SJSA1 (cell line): ENCODE measurements at regions not wholly inside any gene's neighbourhood (a gene's known extent, or its start where the extent isn't known, plus 50 kb on each side); places are given as distances from the start of the nearest gene placed in this dataset.
"Not testable (repeated sequence)": the region's sequence is repeated elsewhere in the genome, so short reads cannot be mapped to it uniquely, and the experiment has no call there.

Source experiments
- DNase-seq, 2 experiments: peaks; one replicate each; pipeline ENCODE4 v3.0.0-alpha.2; 2015 to 2020; ENCODE audit warnings: low spot score in 2 of 2, low read depth in 1 of 2
- H3K27ac ChIP-seq: fragments of 250-450 bp; sonication (Bioruptor Pico); 2 replicates; pipeline ENCODE4 v1.5.1; 2020; ENCODE audit warnings: mild to moderate bottlenecking, moderate library complexity
- H3K27me3 ChIP-seq: fragments of 250-450 bp; sonication (Bioruptor Pico); replicated peaks from 2 replicates; pipeline ENCODE4 v1.5.1; 2020; ENCODE audit warnings: mild to moderate bottlenecking, moderate library complexity
- H3K36me3 ChIP-seq: fragments of 250-450 bp; sonication (Bioruptor Pico); 2 replicates; pipeline ENCODE4 v1.5.1; 2020; ENCODE audit warnings: mild to moderate bottlenecking
- H3K4me1 ChIP-seq: fragments of 250-450 bp; sonication (Bioruptor Pico); replicated peaks from 2 replicates; pipeline ENCODE4 v1.6.1; 2021; ENCODE audit warnings: mild to moderate bottlenecking
- H3K4me3 ChIP-seq: fragments of 250-450 bp; sonication (Bioruptor Pico); 2 replicates; pipeline ENCODE4 v1.5.1; 2020; ENCODE audit warnings: mild to moderate bottlenecking
- H3K9me3 ChIP-seq: fragments of 250-450 bp; sonication (Bioruptor Pico); replicated peaks from 2 replicates; pipeline ENCODE4 v1.5.1; 2020; ENCODE audit warnings: mild to moderate bottlenecking

- H3K4me3 ChIP-seq, result no peak overlapping the region
- H3K36me3 ChIP-seq, result no peaks in the 10 kb centered on the region
- no peak for DNase-seq
- no peaks in the 10 kb centered on the region for H3K9me3 ChIP-seq
- no peaks in the 10 kb centered on the region for H3K27me3 ChIP-seq
- no peak overlapping the region for H3K27ac ChIP-seq
- H3K4me1 ChIP-seq, result no peaks in the 10 kb centered on the region
These were observed 615.5 kb upstream of the CHD1 start for GRCh38 chr5:99544356-99544755.

GRCh38 chr5:99543841-99544240, 615.0 kb upstream of the CHD1 start:
- DNase-seq, result no peak
- no peaks in the 10 kb centered on the region for H3K27me3 ChIP-seq

DNA sequence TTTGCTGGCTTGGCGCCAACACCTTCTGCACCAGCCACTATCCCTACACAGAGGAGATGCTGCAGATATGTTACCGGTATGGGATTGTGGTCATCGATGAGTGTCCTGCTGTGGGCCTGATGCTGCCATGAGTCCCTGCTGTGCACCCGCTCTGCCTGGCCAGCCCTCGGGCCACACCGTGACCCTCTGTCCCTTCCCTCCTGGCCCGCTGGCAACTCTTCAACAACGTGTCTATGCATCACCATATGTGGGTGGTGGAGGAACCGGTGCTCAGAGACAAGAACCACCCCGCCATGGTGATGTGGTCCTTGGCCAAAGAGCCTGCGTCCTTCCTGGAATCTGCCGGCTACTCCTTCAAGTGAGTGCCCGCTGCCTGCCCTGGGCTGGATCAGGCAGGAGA, 605.4 kb upstream of the CHD1 start:
- DNase-seq, H3K4me3 ChIP-seq, H3K27me3 ChIP-seq: not testable (repeated sequence)

More at GRCh38 chr5:99543841-99544240, 615.0 kb upstream of the CHD1 start:
- H3K9me3 ChIP-seq, result no peaks in the 10 kb centered on the region
- H3K36me3 ChIP-seq, result no peaks in the 10 kb centered on the region
- H3K27ac ChIP-seq, result no peak overlapping the region
- H3K4me1 ChIP-seq, result no peaks in the 10 kb centered on the region
- no peak overlapping the region for H3K4me3 ChIP-seq

DNA sequence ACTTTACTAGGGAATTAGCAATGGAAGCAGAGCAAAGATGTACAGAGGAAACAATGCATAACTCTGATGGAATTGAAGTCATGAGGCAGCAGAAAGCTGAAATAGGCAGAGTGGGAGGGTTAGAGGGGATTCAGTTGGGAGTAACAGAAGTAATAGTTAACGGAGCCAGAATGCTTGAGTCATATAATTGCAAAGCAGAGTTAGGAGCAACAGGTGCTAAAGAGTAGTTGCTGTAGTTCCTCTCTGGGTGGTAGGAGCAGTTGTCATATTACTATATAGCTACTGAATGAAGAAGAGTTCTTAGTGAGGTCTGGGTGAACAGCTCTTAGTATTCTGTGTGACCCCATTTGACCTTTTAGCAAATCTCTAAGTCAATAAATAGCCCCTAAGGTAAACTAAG, 592.9 kb upstream of the CHD1 start:
- H3K9me3 ChIP-seq, H3K4me3 ChIP-seq, H3K36me3 ChIP-seq, H3K4me1 ChIP-seq, H3K27me3 ChIP-seq, DNase-seq, H3K27ac ChIP-seq: not testable (repeated sequence)

More for the DNA sequence above, 605.4 kb upstream of the CHD1 start:
- not testable (repeated sequence) for H3K9me3 ChIP-seq, H3K27ac ChIP-seq, H3K4me1 ChIP-seq, H3K36me3 ChIP-seq

- H3K4me3 ChIP-seq, H3K27ac ChIP-seq, H3K4me1 ChIP-seq, H3K9me3 ChIP-seq, H3K36me3 ChIP-seq, DNase-seq, H3K27me3 ChIP-seq: not testable (repeated sequence)
These were observed 587.2 kb upstream of the CHD1 start for GRCh38 chr5:99515864-99516490.

- H3K4me1 ChIP-seq, DNase-seq, H3K27ac ChIP-seq, H3K9me3 ChIP-seq, H3K36me3 ChIP-seq, H3K4me3 ChIP-seq, H3K27me3 ChIP-seq: not testable (repeated sequence)
These were observed 581.5 kb upstream of the CHD1 start for GRCh38 chr5:99510237-99510866.

GRCh38 chr5:99509064-99509463, 580.3 kb upstream of the CHD1 start:
- not testable (repeated sequence) for H3K4me3 ChIP-seq, H3K27ac ChIP-seq, H3K27me3 ChIP-seq, H3K36me3 ChIP-seq, H3K9me3 ChIP-seq, DNase-seq, H3K4me1 ChIP-seq

DNA sequence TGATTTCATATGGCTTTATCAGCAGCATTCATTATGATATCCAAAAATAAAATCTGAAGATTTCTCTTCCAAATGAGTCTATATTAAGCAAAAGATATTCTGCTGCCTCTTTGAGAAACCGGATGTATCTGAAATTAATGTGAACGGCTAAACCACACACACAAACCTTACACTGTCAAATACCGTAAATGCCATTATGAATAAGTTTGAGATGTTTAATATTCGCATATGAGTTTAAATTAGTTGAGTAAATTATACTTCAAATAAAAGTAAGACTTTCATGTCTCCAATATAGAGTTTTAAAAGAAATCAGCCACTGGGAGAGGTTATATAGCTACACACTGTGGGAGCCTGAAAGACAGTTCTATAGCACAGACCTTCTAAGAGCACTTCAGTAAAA, 566.6 kb upstream of the CHD1 start:
- not testable (repeated sequence) for H3K27ac ChIP-seq, DNase-seq, H3K4me3 ChIP-seq, H3K27me3 ChIP-seq, H3K4me1 ChIP-seq, H3K9me3 ChIP-seq, H3K36me3 ChIP-seq

DNA sequence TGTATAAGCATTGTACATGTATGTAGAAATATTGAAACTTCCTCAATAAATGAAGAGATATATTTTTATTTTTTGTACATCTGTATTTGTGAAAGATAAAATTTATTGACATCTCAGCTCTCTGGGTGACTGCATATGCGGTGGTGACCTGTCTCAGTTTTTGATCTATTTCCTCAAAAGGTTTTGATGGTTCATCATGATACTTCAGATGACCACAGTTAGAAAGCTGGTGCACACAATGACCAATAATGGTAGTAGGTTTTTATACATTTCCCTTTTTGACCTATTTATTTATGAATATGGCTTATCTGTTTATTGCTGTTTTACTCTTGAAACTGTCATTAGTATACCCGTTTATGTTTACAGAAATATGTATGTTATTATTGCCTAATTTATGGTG, 549.6 kb upstream of the CHD1 start:
- not testable (repeated sequence) for H3K36me3 ChIP-seq, H3K4me3 ChIP-seq, H3K27me3 ChIP-seq, H3K9me3 ChIP-seq, DNase-seq, H3K4me1 ChIP-seq, H3K27ac ChIP-seq

- H3K9me3 ChIP-seq, H3K4me1 ChIP-seq, H3K36me3 ChIP-seq, H3K4me3 ChIP-seq, H3K27ac ChIP-seq, DNase-seq, H3K27me3 ChIP-seq: not testable (repeated sequence)
These were observed 544.5 kb upstream of the CHD1 start for GRCh38 chr5:99473328-99473727.

GRCh38 chr5:99471726-99472125, 542.9 kb upstream of the CHD1 start:
- DNase-seq, H3K4me3 ChIP-seq, H3K27ac ChIP-seq, H3K4me1 ChIP-seq, H3K36me3 ChIP-seq, H3K9me3 ChIP-seq, H3K27me3 ChIP-seq: not testable (repeated sequence)

GRCh38 chr5:99471178-99471577, 542.4 kb upstream of the CHD1 start:
- not testable (repeated sequence) for H3K36me3 ChIP-seq, H3K27me3 ChIP-seq, H3K9me3 ChIP-seq, H3K4me3 ChIP-seq, H3K27ac ChIP-seq, DNase-seq, H3K4me1 ChIP-seq

- not testable (repeated sequence) for DNase-seq, H3K4me3 ChIP-seq, H3K36me3 ChIP-seq, H3K9me3 ChIP-seq, H3K4me1 ChIP-seq, H3K27ac ChIP-seq, H3K27me3 ChIP-seq
These were observed 541.8 kb upstream of the CHD1 start for GRCh38 chr5:99470636-99471035.

GRCh38 chr5:99460701-99461100, 531.9 kb upstream of the CHD1 start:
- no peaks in the 10 kb centered on the region for H3K36me3 ChIP-seq
- no peak overlapping the region for H3K27ac ChIP-seq
- DNase-seq, result no peak
- H3K4me1 ChIP-seq, result no peaks in the 10 kb centered on the region
- no peaks in the 10 kb centered on the region for H3K27me3 ChIP-seq
- H3K9me3 ChIP-seq, result no peaks in the 10 kb centered on the region
- no peak overlapping the region for H3K4me3 ChIP-seq

DNA sequence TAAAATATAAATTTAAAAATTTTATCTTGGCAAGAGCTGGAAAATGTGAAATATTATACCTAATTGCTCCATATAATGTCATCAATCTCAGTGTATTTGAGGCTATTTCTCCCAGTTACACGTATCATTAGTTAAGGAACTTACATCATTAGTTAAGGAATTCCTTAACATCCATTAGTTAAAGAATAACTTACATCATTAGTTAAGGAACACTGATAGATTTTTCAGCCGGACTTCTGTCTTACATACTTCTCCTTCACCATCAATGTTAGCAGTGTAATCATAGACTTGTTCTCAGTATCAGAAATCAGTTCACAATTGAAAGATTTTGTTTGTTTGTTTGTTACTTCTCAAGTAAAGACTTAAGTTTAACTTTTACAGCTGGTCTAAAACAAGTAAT, 524.4 kb upstream of the CHD1 start:
- no peaks in the 10 kb centered on the region for H3K4me1 ChIP-seq
- H3K36me3 ChIP-seq, result no peaks in the 10 kb centered on the region
- no peak for DNase-seq
- H3K27me3 ChIP-seq, result no peaks in the 10 kb centered on the region
- H3K27ac ChIP-seq, result no peak overlapping the region
- no peaks in the 10 kb centered on the region for H3K9me3 ChIP-seq
- no peak overlapping the region for H3K4me3 ChIP-seq
